Mesendoderm (in vitro differentiated cells): ENCODE measurements at regions not wholly inside any gene's neighbourhood (a gene's known extent, or its start where the extent isn't known, plus 50 kb on each side); places are given as distances from the start of the nearest gene placed in this dataset.
"Not testable (repeated sequence)": the region's sequence is repeated elsewhere in the genome, so short reads cannot be mapped to it uniquely, and the experiment has no call there.

Source experiments
- DNase-seq: peaks from one replicate; pipeline ENCODE4 v3.0.0; 2013
- H2AK5ac ChIP-seq: 2 replicates; pipeline ENCODE4 v1.6.1; 2013; ENCODE audit warnings: low read length, inconsistent platforms
- H2BK120ac ChIP-seq: 2 replicates; pipeline ENCODE4 v1.6.1; 2013; ENCODE audit warnings: low read depth, mild to moderate bottlenecking, low read length, moderate library complexity, mixed read lengths
- H2BK15ac ChIP-seq: replicated peaks from 2 replicates; pipeline ENCODE4 v1.6.1; 2013; ENCODE audit warnings: low read depth, mild to moderate bottlenecking, moderate library complexity
- H2BK5ac ChIP-seq: 2 replicates; pipeline ENCODE4 v1.6.1; 2013; ENCODE audit warnings: low read length, inconsistent platforms
- H3K18ac ChIP-seq: 2 replicates; pipeline ENCODE4 v1.6.1; 2013; ENCODE audit warnings: mild to moderate bottlenecking, low read length, mixed read lengths
- H3K23ac ChIP-seq: one replicate; pipeline ENCODE4 v1.6.1; 2013; ENCODE audit warnings: low read length
- H3K27ac ChIP-seq: 2 replicates; pipeline ENCODE4 v1.5.1; 2013; ENCODE audit warnings: low read depth, mild to moderate bottlenecking, inconsistent platforms, low read length, moderate library complexity
- H3K27me3 ChIP-seq: 2 replicates; pipeline ENCODE4 v1.6.1; 2013; ENCODE audit warnings: low read length, control low read depth, mild to moderate bottlenecking, inconsistent platforms; ENCODE audit not compliant: insufficient read depth, poor library complexity
- H3K36me3 ChIP-seq: 2 replicates; pipeline ENCODE4 v1.6.1; 2013; ENCODE audit warnings: low read length, inconsistent platforms; ENCODE audit not compliant: control insufficient read depth, insufficient read depth
- H3K4ac ChIP-seq: one replicate; pipeline ENCODE4 v1.6.1; 2013; ENCODE audit warnings: low read depth, mild to moderate bottlenecking, low read length, moderate library complexity
- H3K4me1 ChIP-seq: 2 replicates; pipeline ENCODE4 v1.6.1; 2013; ENCODE audit warnings: low read depth, low read length, inconsistent platforms; ENCODE audit not compliant: control insufficient read depth
- H3K4me2 ChIP-seq: 2 replicates; pipeline ENCODE4 v1.6.1; 2013; ENCODE audit warnings: low read length
- H3K4me3 ChIP-seq: 2 replicates; pipeline ENCODE4 v1.5.1; 2013; ENCODE audit warnings: mild to moderate bottlenecking, low read length
- H3K56ac ChIP-seq: one replicate; pipeline ENCODE4 v1.6.1; 2013; ENCODE audit warnings: low read length
- H3K79me1 ChIP-seq: 2 replicates; pipeline ENCODE4 v1.6.1; 2013; ENCODE audit warnings: low read length, inconsistent platforms
- H3K79me2 ChIP-seq: 2 replicates; pipeline ENCODE4 v1.6.1; 2013; ENCODE audit warnings: mild to moderate bottlenecking, low read length; ENCODE audit not compliant: control insufficient read depth, insufficient read depth
- H3K9ac ChIP-seq: 2 replicates; pipeline ENCODE4 v1.6.1; 2013; ENCODE audit warnings: low read length, inconsistent platforms
- H4K5ac ChIP-seq: one replicate; pipeline ENCODE4 v1.6.1; 2013; ENCODE audit warnings: low read length
- H4K8ac ChIP-seq: one replicate; pipeline ENCODE4 v1.6.1; 2013; ENCODE audit warnings: low read depth, mild to moderate bottlenecking, control low read depth, low read length, moderate library complexity
- WGBS: extraction: QIAGEN DNeasy Blood & Tissue Kit; methylation state at CpG from one replicate; pipeline ENCODE4 v1.1.7; 2013; ENCODE audit warnings: low lambda C conversion rate, missing lambda C conversion rate; ENCODE audit not compliant: insufficient coverage; ENCODE audit errors: extremely low coverage; 5-methylcytosine and 5-hydroxymethylcytosine counted together

DNA sequence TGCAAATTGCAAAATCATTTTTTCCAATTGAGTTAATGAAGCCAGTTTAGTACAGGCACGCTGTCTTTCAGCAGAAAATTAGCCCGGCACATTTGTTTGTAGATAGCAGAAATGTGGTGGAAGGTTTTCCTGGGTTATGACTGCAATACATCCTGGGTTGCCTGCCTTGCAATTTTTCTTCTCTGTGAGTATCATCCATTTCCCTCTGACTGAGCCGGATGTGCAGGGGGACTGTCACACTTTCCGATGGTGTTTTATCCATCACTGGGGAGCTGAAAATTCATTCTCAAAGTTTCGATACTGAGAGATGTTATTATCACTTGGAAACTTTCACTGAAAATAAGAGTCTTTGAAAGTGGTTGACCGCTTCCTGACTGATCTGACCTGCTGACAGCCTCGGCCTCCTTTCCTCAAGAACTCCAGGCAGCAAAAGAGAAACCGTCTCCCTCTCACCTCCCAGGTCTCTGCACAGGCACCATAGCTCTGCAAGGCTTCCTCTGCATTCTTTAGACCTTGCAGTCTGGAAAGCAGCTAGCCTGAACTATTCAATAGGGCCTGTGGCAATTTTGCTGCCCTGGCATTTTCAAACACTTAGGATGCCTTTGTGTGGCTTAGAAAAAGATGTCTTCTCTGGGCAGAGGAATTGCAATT lies 320.8 kb upstream of the NRP1 start:
- DNase-seq: no peak

DNA sequence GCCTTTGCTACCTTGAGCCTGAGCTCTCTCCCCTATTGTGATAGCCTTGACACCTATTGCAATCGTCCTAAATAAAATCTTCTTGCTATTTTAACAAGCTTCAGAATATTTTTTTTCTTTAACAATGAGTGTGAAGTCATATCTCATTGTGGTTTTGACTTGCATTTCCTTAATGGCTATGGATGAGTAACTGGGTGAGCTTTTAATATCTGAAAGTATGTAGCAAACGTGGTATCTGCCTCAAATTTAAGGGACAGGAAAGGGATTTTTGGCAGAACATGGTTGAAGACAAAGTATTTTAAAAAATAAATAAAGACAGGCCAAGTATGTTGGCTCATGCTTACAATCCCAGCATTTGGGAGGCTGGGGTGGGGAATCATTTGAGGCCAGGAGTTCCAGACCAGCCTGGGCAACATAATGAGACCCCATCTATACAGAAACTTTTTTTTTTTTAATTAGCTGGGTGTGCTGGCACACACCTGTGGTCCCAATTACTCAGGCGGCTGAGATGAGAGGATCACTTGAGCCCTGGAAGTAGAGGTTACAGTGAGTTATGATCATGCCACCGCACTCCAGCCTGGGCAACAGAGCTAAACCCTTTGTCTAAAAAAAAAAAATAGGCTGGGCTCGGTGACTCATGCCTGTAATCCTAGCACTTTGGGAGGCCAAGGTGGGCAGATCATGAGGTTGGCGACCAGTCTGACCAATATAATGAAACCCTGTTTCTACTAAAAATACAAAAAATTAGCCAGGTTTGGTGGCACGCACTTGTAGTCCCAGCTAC lies 319.3 kb upstream of the NRP1 start:
- Histone ChIP-seq H3K36me3 (no peaks in the 10 kb centered on the region), H3K4me3 (no peak overlapping the region), H2BK120ac (no peak overlapping the region), H2BK15ac (no peak overlapping the region), H3K18ac (no peak overlapping the region), H4K5ac (no peak overlapping the region), H3K79me1 (no peaks in the 10 kb centered on the region), H3K27me3 (no peaks in the 10 kb centered on the region), H3K9ac (no peak overlapping the region), H3K27ac (no peak overlapping the region), H3K23ac (no peak overlapping the region), H3K4ac (no peak overlapping the region), H2AK5ac (no peak overlapping the region), H4K8ac (no peak overlapping the region), H3K4me1 (no peaks in the 10 kb centered on the region), H3K4me2 (no peak overlapping the region), H3K56ac (no peak overlapping the region), H3K79me2 (no peaks in the 10 kb centered on the region), H2BK5ac (no peak overlapping the region)
- no peak for DNase-seq
- no CpG with 5 or more reads among the region's 7 CpGs for WGBS

More for the DNA sequence above, 320.8 kb upstream of the NRP1 start:
- H3K23ac ChIP-seq: no peak overlapping the region
- H3K36me3 ChIP-seq: no peaks in the 10 kb centered on the region
- no peak overlapping the region for H3K4ac ChIP-seq
- no peak overlapping the region for H3K56ac ChIP-seq
- no peaks in the 10 kb centered on the region for H3K4me1 ChIP-seq
- no peak overlapping the region for H4K8ac ChIP-seq
- WGBS: no CpG with 5 or more reads among the region's 8 CpGs
- H3K4me2 ChIP-seq: no peak overlapping the region
- no peak overlapping the region for H3K18ac ChIP-seq
- no peak overlapping the region for H2AK5ac ChIP-seq
- no peak overlapping the region for H2BK15ac ChIP-seq
- no peak overlapping the region for H3K9ac ChIP-seq
- H3K27ac ChIP-seq: no peak overlapping the region
- no peak overlapping the region for H2BK5ac ChIP-seq
- H3K79me2 ChIP-seq: no peaks in the 10 kb centered on the region
- no peaks in the 10 kb centered on the region for H3K79me1 ChIP-seq
- H2BK120ac ChIP-seq: no peak overlapping the region
- H4K5ac ChIP-seq: no peak overlapping the region
- H3K4me3 ChIP-seq: no peak overlapping the region
- no peaks in the 10 kb centered on the region for H3K27me3 ChIP-seq

DNA sequence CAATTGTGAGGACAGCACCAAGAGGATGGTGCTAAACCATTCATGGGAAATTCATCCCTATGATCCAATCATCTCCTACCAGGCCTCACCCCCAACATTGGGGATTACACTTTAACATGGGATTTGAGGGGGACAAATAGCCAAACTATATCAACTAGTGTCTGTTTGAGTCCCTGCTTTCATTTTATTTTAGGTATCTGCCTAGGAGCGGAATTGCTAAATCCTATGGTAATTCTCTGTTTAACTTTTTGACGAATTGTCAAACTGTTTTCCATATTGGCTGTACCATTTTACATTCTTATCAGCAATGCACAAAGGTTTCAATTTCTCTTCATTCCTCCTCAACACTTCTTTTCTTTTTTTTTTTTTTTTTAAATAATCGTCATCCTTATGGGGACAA lies 318.4 kb upstream of the NRP1 start:
- Histone ChIP-seq H3K27me3 (no peaks in the 10 kb centered on the region), H2BK15ac (no peak overlapping the region), H4K5ac (no peak overlapping the region), H3K4me1 (no peaks in the 10 kb centered on the region), H3K9ac (no peak overlapping the region), H4K8ac (no peak overlapping the region), H3K4ac (no peak overlapping the region), H2BK5ac (no peak overlapping the region), H3K56ac (no peak overlapping the region), H3K4me3 (no peak overlapping the region), H2AK5ac (no peak overlapping the region), H3K23ac (no peak overlapping the region), H2BK120ac (no peak overlapping the region), H3K79me1 (no peaks in the 10 kb centered on the region), H3K4me2 (no peak overlapping the region), H3K18ac (no peak overlapping the region), H3K36me3 (no peaks in the 10 kb centered on the region), H3K27ac (no peak overlapping the region), H3K79me2 (no peaks in the 10 kb centered on the region)
- 100% methylated on average over 1 of the region's 3 CpGs for WGBS
- DNase-seq: no peak

DNA sequence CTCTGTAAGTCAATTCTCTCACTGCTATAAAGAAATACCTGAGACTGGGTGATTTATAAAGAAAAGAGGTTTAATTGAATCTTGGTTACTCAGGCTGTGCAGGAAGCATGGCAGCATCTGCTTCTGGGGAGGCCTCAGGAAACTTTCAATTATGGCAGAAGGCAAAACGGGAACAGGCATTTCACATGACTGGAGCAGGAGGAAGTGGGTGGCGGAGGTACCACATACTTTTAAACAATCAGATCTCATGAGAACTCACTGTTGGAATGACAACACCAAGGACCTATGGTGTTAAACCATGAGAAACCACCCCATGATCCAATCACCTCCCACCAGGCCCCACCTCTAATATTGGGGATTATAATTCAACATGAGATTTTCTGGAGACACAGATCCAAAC lies 315.7 kb upstream of the NRP1 start:
- H3K4me3 ChIP-seq, H4K5ac ChIP-seq, H2BK5ac ChIP-seq, DNase-seq, H3K56ac ChIP-seq, H3K4ac ChIP-seq, H3K9ac ChIP-seq, H3K27ac ChIP-seq, H3K36me3 ChIP-seq, H3K4me2 ChIP-seq, H3K4me1 ChIP-seq, H2BK120ac ChIP-seq, H4K8ac ChIP-seq, H2BK15ac ChIP-seq, H3K27me3 ChIP-seq, H3K23ac ChIP-seq, H3K18ac ChIP-seq, H3K79me1 ChIP-seq, H3K79me2 ChIP-seq, H2AK5ac ChIP-seq: not testable (repeated sequence)
- no CpG with 5 or more reads among the region's 2 CpGs for WGBS

DNA sequence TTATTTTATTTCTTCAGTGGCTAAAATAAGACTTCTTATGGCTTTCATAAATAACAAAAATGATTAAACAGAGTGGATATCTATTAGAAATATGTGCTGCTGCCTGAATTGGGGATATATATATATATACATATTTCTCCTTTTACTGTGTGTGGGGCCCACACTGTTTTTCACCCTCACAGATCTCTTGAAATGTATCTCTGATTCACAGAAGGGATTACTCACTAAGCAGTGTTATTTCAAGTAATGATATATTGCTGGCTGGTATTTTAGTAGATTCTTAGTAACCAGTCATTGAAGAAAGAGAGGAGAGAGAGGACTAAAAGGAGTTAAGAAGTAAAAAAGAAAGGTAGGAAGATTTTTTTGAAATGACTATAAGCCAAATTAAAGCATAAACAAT lies 308.6 kb upstream of the NRP1 start:
- Histone ChIP-seq H3K79me2 (no peaks in the 10 kb centered on the region), H4K8ac (no peak overlapping the region), H3K27me3 (no peaks in the 10 kb centered on the region), H2BK15ac (no peak overlapping the region), H2BK5ac (no peak overlapping the region), H4K5ac (no peak overlapping the region), H3K79me1 (no peaks in the 10 kb centered on the region), H3K27ac (no peak overlapping the region), H3K23ac (no peak overlapping the region), H3K18ac (no peak overlapping the region), H3K36me3 (no peaks in the 10 kb centered on the region), H2AK5ac (no peak overlapping the region), H3K4me2 (no peak overlapping the region), H3K4ac (no peak overlapping the region), H2BK120ac (no peak overlapping the region), H3K4me1 (no peaks in the 10 kb centered on the region), H3K9ac (no peak overlapping the region), H3K4me3 (no peak overlapping the region), H3K56ac (no peak overlapping the region)
- no peak for DNase-seq

DNA sequence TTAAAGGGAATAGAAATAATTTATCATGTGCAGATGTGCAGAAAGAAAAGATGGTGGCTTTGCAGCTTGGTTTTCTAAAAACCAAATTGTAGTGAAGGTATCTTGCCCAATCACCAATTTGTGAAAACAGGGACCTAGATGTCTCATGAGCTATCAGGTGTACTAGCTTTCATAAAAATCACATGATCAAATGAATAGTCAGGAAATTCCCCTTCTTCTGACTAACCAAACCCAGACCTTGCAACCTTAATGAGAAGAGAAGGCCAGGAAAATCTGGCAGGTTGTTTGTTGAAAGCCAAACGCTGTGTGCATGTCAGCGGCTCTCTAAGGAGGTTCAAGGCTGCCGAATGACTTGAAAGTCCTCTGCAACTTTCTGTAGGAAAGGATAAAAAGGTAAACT lies 304.4 kb upstream of the NRP1 start:
- Histone ChIP-seq H3K79me2 (no peaks in the 10 kb centered on the region), H3K79me1 (no peaks in the 10 kb centered on the region), H3K4ac (no peak overlapping the region), H2BK5ac (no peak overlapping the region), H2AK5ac (no peak overlapping the region), H3K9ac (no peak overlapping the region), H3K27ac (no peak overlapping the region), H3K27me3 (no peaks in the 10 kb centered on the region), H3K4me2 (no peak overlapping the region), H3K18ac (no peak overlapping the region), H3K36me3 (no peaks in the 10 kb centered on the region), H3K4me1 (no peaks in the 10 kb centered on the region), H3K56ac (no peak overlapping the region), H2BK120ac (no peak overlapping the region), H3K23ac (no peak overlapping the region), H4K8ac (no peak overlapping the region), H3K4me3 (no peak overlapping the region), H2BK15ac (no peak overlapping the region), H4K5ac (no peak overlapping the region)
- no CpG with 5 or more reads among the region's 3 CpGs for WGBS
- no peak for DNase-seq
